Stimulated activated CD8-positive, alpha-beta memory T cell treated with anti-CD3 and anti-CD28 coated beads, Interleukin-15, amount 100 ng/mL, for 4 hours (primary cell): ENCODE measurements at regions not wholly inside any gene's neighbourhood (a gene's known extent, or its start where the extent isn't known, plus 50 kb on each side); places are given as distances from the start of the nearest gene placed in this dataset.
"Not testable (repeated sequence)": the region's sequence is repeated elsewhere in the genome, so short reads cannot be mapped to it uniquely, and the experiment has no call there.

ENCODE experiments used
- DNase-seq, 2 donors: peaks; one replicate each; pipeline ENCODE4 v3.0.0-alpha.2; 2020; ENCODE audit warnings: low read depth in 2 of 2

DNA sequence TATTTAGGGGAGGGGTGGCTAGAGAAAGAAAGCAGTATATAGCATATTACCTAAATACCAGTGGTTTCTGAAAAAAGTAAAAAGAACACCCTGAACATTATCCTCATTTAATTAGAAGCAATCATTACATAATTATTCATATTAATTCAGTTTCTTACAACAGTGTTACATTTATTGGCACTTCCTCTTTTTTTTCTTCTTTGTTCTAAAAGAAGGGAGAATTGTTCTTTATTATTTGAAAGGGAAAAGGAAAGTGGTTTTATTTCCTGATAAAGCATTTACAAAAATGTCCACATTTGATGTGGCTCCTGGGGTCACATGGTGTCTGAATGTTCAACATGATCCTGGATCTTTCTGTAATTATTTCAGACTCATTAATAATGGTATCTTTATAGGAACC lies 254.9 kb upstream of the ZEB2 start:
- no peak for DNase-seq

DNA sequence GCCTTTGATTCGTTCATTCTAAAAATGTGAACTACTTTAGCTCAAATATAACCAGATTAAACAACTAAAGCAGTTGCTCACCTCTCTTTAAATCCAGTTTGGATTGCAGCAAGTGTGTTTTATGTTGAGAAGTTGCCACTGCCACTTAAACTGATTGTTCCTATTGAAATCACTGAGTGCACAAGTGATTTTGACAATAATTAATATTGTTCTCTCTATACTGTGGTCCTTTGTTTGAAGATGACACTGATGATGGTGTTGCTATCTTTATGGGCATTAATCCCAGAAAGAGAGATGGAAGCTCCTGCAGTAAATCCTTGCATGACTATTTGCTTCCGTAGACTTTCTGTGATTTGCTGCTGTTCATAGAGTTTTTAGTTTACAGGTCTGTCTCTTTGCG lies 251.4 kb upstream of the ZEB2 start:
- DNase-seq: no peak

DNA sequence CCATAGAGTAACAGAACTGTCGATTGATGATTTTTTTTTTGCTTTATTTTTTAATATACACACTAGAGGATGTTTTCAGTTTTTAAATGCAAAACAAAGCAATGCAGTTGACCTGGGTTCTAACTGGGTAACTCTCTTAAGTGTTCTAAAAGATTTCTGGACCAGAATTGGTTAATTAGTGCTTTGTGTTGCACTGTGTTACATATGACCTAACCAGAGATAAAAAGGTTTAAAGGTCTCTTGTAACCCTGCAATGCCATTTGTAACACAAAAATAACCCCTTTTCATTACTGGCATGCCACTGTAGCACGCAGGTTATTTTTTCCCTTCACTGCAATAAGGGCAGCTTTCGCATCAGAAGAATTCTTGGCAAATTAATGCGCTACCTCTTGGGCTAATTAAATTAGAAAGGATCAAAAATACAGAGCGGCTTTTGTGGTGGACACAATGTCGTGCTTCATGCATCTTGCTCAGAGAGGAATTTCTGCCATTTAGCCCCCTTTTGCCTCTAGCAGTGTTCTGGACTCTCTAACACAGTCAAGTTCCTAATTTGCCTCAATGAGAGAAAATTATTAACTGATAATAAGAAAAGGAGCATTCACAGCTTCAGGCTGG lies 250.8 kb upstream of the ZEB2 start:
- no peak for DNase-seq

DNA sequence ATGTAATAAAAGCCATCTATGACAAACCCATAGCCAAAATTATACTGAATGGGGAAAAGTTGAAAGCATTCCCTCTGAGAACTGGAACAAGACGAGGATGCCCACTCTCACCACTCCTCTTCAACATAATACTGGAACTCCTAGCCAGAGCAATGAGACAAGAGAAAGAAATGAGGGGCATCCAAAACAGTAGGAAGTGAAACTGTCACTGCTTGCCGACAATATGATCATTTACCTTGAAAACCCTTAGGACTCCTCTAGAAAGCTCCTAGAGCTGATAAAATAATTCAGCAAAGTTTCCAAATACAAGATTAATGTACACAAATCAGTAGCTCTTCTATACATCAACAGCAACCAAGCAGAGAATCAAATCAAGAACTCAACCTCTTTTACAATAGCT lies 241.0 kb upstream of the ZEB2 start:
- not testable (repeated sequence) for DNase-seq

DNA sequence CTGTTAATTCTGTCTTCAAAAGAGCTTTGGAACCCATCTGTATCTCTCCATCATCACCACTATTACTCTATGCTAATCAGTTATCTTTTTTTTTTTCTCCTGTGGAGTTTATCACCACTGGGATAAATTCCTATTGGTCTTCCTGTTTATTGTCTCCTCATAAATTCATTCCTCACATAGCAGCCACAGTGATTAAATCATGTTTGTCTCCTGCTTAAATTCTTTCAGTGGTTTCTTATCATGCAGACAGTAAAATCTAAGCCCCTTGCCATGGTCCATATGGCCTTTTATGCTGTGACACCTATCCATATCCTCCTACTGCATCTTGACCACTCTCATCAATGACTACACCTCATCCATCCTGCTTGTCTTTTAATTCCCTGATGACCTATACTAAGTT lies 239.8 kb upstream of the ZEB2 start:
- no peak for DNase-seq

DNA sequence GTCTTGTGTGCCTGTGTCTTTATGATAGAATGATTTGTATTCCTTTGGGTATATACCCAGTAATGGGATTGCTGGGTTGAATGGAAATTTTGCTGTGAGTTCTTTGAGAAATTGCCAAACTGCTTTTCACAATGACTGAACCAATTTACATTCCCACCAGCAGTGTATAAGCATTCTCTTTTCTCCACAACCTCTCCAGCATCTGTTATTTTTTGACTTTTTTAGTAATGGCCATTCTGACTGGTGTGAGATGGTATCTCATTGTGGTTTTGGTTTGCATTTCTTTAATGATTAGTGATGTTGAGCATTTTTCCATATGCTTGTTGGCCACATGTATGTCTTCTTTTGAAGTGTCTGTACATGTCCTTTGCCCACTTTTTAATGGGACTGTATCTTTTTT lies 238.3 kb upstream of the ZEB2 start:
- DNase-seq: not testable (repeated sequence)

DNA sequence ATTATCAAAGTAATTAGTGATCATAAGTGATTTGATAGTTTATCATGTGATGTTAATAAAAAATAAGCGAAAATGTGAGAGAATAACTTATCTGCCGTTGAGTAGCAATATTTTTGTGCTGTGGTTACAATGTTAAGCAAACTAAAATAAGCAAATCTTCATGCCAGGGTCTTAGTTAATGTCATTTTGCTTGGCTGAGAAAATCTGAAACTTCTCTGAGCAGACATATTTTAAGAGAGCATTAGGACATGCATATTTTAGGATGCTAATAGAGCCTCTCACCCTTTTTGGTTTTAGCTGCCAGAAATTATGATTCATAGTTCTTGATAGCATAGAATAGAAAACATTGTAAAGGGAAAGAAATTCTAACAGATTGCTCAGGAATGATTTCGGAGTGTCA lies 233.5 kb upstream of the ZEB2 start:
- DNase-seq: no peak

DNA sequence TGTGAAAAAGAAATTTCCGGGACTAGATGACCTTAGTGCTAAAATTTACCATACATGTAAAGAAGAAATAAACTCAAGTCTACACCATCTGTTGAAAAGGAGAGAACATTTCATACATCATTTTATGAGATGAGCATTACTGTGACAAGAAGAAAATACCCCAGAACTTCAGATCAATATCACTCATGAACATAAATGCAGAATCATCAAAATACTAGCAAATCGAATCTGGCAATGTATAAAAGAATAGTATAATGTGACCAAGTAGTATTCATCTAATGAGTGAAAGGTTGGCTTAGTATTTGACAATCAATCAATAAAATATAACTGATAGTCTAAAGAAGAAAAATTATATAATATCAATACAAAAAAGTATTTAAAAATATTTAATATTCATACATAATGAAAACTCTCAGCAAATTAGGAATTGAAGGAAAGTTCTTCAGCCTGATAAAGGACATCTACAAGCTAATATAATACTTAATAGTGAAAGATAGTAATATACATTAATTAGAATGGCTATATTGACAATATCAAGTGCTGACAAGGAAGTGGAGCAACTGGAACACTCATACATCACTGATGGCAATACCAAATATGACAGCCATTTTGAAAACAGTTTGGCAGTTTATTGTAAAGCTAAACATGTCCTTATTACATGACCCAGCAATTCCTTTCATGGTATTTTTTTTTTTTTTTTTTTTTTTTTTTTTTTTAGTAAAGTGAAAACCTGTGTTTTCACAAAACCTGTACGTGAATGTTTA lies 231.4 kb upstream of the ZEB2 start:
- no peak for DNase-seq

DNA sequence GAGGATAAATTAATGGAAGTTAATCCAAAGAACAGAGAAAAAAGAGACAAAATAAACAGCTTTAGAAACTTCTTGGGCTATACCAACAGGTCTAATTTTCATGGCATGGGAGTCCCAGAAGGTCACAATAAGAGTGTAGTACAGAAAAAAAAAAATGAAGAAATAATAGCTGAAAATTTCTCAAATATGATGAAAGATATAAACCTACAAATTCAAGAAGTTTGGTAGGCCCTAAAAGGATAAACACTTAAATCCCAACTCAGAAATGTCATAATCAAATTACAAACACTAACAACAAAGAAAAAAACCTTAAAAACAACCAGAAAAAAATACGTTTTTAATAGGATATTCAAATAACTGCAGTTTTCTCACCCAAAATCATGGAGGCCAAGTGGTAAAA lies 229.3 kb upstream of the ZEB2 start:
- DNase-seq: no peak

DNA sequence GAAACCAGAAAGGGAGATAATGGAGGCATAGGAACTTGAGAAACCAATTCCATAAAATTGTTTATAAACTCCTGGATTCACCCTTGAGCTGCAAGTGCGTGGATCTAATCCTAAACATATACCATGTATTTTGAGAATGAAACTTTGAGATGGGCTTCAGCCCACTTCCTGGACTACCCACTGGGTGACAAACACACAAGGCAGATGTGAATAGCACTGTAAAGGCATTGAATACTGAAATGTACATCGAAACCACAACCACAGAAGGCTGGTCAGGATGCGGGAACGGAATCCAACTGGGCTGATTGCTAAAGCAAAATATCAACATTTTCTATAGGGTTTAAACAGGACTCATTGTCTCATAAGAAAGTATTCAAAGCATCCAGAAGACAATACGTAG lies 228.5 kb upstream of the ZEB2 start:
- no peak for DNase-seq

DNA sequence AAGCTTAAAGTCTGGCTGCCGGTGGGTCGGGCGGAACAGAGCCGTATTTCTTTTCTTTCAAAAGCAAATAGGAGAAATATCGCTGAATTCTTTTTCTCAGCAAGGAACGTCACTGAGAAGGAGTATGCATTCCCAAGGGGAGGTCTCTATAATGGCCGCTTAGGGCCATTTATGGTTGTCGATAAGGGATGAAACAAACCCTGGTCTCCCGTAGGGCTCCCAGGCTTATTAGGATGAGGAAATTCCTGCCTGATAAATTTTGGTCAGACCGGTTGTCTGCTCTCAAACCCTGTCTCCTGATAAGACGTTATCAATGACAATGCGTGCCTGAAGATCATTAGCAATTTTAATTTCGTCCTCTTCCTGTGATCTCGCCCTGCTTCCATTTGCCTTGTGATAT lies 227.7 kb upstream of the ZEB2 start:
- DNase-seq: no peak

DNA sequence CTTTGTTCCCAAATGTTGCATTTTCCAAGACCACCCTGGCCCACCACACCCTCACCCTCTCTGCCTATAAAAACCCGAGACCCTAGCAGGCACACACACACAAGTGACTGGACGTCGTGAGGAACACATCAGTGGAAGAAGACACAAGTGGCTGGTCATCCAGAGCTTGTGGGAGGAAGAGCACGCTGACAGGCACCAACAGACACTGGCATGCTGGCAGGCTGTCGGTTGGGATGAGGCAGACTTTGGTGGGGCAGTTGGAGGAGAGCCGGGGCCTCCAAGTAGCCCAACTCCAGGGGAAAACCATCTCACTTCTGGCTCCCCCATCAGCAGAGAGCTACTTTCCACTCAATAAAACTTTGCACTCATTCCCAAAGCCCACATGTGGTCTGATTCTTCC lies 225.5 kb upstream of the ZEB2 start:
- DNase-seq: no peak

DNA sequence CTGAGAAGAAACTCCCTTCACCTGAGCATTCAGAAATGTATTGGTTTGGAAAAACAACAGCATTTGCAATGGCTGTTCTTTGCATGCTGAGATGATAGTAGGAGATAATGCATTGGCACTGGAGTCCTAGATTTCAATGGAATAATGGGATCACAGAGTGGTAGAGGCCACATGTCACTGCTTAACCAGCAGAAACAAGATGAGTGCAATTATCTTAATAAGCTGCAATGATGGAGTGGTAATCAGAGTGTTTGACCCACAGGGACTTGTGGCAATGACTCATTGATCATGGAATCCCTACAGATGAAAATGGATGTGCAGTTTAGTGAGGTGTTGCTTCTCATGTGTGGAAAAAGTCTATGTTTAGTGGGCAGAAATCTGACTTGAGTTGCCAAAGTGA lies 218.8 kb upstream of the ZEB2 start:
- no peak for DNase-seq

DNA sequence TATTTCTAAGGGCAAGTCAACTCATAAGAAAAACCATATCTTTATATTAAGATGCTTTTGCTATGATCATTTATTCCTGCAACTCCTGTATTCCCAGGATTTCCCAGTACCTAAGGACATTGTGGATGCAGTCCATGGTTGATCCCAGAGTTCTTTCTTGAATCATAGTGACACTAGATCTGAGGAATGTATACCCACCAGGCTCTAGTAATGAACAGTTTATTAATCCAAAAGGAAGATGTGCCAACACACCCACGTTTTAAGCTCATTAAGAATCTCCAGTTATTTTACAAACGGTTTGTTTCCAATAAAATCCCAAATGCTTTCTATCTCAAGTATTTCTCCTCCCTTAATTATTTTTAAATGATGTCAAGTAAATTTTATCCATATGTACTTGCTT lies 210.8 kb upstream of the ZEB2 start:
- DNase-seq: no peak

DNA sequence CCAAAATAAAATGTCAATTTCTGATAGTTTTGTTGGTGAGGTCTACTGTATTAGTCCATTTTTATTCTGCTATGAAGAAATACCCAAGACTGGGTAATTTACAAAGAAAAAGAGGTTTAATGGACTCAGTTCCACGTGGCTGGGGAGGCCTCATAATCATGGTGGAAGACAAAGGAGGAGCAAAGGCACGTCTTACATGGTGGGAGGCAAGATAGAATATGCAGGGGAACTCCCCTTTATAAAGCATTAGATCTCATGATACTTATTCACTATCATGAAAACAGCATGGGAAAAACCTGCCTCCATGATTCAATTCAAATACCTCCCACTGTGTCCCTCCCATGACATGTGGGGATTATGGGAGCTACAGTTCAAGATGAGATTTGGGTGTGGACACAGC lies 204.5 kb upstream of the ZEB2 start:
- DNase-seq: not testable (repeated sequence)

DNA sequence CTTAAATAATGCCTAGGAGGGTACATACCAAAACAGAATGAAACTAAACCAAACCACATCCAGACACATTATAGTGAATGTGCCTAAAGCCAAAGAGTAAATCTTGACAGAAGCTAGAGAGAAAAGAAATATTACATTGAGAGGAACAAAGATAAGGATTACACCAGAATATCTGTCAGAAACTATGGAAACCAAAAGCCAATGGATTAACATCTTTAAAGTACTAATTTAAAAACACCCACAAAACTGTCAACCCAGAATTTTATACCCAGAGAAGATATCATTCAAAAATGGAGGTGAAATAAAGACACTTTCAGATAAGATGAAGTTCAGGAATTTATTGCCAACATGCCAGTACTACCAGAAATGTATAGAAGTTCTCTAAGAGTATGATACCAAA lies 198.5 kb upstream of the ZEB2 start:
- DNase-seq: no peak

DNA sequence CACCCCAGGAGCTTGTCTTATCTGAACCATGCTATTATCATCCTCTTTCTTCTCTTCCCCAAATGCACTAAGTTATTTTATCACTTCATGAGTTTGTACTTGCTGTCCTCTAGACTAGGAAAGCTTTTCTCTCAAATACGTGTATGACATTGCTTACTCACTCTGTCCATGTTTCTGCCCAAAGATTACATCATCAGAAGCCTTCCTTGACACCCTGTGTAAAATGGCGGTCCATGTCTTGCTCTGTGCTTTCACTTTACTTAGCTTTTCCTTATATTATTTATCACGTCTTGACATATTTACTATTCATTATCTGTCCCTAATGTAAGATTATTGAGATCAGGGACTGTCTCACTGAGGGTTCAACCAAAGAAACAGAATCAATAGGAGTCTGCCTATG lies 196.1 kb upstream of the ZEB2 start:
- no peak for DNase-seq

DNA sequence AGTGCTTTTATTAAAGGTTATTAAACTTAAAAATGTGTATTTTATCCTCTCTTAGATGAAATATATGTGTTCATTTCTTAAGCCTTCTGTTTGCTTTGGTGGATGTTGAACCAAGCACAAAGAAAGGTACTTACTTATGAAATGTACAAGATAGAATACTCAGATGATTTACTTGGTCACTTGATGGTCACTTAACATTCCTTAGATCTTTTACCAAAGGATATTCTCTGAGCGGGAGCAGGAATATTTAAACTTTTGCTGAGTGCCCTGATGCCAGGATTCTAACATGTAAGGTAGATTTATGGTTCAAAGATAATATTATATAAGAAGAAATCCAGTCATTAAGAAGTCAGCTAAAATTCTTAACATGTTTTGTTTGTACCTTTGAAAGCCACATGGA lies 193.5 kb upstream of the ZEB2 start:
- DNase-seq: no peak

DNA sequence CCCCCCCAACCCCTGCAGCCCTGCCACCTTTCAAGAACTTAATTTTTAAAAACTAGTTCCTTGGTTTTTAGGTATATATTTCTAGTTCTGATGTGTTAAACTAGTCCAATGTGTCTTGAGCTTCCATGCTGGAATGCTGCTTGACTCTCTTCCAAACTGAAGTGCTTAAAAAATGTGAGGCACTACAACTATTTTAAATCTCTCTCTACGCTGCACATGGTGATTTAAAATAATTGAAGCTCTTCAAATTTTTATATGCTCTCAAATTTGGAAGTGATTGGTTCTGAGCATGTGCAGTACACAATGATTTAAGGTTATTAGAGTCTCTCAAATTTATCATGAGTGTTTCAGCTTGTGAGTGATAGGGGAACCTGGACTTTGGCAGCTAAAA lies 192.6 kb upstream of the ZEB2 start:
- DNase-seq: no peak

DNA sequence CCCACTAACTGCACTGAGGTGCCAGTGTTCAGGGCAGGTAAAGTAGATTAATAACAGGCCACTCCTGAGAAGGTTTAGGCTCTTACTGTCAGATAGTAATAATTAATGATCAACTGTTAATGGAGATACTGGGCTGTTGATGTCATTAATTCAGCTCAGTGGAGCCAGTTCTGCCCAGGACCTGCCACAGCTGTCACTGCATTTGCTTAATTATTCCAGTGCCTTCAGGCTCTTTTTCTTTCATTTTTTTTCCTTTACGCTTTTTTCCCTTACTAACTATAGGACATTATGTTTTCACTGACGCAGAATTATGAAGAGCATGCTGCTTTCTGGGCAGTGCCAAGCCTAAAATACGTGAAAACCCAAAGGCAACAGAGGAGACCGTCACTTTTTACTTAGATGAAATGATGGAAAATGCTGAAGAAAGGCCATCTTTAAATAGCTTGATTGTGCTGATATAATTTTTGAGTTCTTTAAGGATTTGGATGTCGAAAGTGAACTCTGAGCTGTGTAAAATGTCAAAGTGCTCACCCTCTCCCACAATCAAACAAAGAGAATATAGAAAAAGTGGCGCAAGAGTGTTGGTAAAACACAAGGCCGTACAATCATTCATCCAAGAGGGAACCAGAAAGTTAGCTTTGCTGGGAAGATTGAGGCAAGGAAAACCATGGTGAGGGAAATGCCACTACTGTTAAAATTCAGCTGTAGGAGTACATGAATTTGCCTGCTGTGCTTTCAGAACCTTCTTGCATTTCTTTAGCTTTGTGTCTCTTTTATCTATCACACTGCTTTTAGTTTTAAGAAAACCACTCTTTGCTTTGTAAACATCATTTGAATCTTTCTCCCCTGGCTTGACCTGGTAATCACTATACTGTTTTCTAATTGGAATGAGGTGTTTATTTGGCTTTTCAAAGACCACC lies 192.0 kb upstream of the ZEB2 start:
- no peak for DNase-seq

DNA sequence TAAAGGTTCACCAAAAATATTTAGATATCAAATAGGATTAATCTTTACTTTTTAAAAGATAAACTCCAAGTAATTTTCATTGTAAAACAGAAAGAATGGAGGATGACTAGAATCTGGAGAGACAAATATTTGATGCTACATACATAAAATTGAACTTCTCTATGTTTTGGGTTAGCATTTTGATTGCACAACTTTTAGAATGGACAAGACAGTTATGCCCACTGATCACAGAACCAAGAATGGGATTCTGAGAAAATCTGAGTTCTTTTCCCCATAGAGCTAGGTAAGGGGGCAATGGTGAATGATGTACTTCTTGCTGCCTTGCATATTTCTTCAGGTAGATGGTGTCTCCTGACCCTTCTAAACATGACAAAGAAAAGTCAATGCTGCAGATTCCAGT lies 191.2 kb upstream of the ZEB2 start:
- DNase-seq: no peak

DNA sequence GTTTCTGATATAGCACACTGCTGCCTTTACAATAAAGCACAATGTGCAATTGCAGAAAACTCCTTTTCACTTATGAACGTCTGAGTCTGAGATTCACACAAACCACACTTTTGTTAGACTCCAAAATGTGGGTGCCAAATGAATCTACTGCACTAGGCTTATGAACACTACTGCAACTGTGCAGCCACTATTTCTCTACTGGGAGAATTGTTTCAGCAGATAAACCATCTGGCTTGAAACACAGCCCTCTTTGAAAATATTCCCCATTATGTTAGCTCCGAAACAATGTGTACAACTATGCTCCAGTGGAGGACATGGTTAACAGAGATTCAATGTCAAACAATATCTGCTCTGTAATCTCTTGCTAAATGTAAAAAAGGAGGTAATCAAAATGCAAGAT lies 188.7 kb upstream of the ZEB2 start:
- DNase-seq: no peak
